ENCODE measurements at regions not wholly inside any gene's neighbourhood (a gene's known extent, or its start where the extent isn't known, plus 50 kb on each side); places are given as distances from the start of the nearest gene placed in this dataset.

- no peak for TF ChIP-seq EP300 (IDR thresholded peaks at IDR 0.05)
- TF ChIP-seq CTCF (IDR thresholded peaks at IDR 0.05) = no peak
- TF ChIP-seq POLR2AphosphoS5 (IDR thresholded peaks at IDR 0.05) = no peak
- TF ChIP-seq POLR2A (IDR thresholded peaks at IDR 0.05) = no peak
- intact Hi-C loops (cut with DNase I; ENCODE audit: low total_unique reads) = no loop called here
- peaks cover 38 to 100% (median 99%) of the 10 kb centered on the region in 4 donors for H3K9me3 ChIP-seq
- no peaks in the 10 kb centered on the region for H3K4me1 ChIP-seq
- DNase-seq = no peak
- 48 to 57% (median 54%) methylated on average over 39 of the region's 39 CpGs for WGBS, 5 donors
- H3K4me3 ChIP-seq = no peak overlapping the region
- no peaks in the 10 kb centered on the region for H3K36me3 ChIP-seq
- H3K27ac ChIP-seq = no peak overlapping the region
- H3K27me3 ChIP-seq = peaks cover 0 to 54% (median 0%) of the 10 kb centered on the region in 3 donors
Observed at GRCh38 chr12:34346372-34347034, 324.2 kb downstream of the ALG10 start.

- Histone ChIP-seq H3K36me3 (no peaks in the 10 kb centered on the region), H3K27ac (no peak overlapping the region), H3K4me3 (no peak overlapping the region), H3K27me3 (peaks cover 0 to 61% (median 0%) of the 10 kb centered on the region in 3 donors), H3K9me3 (peaks cover 35 to 100% (median 99%) of the 10 kb centered on the region in 4 donors), H3K4me1 (no peaks in the 10 kb centered on the region)
- DNase-seq = no peak
- WGBS, 5 donors = 40 to 58% (median 54%) methylated on average over 23 of the region's 23 CpGs
- intact Hi-C loops (cut with DNase I; ENCODE audit: low total_unique reads) = no loop called here
- TF ChIP-seq CTCF (IDR thresholded peaks at IDR 0.05) (no peak), POLR2AphosphoS5 (IDR thresholded peaks at IDR 0.05) (no peak)
Observed at GRCh38 chr12:34347367-34347766, 325.1 kb downstream of the ALG10 start.

- no peaks in the 10 kb centered on the region for H3K4me1 ChIP-seq
- peaks cover 0 to 64% (median 0%) of the 10 kb centered on the region in 3 donors for H3K27me3 ChIP-seq
- peaks cover 35 to 100% (median 99%) of the 10 kb centered on the region in 4 donors for H3K9me3 ChIP-seq
- no peak for DNase-seq
- TF ChIP-seq POLR2A (IDR thresholded peaks at IDR 0.05) = no peak
- TF ChIP-seq CTCF (IDR thresholded peaks at IDR 0.05) = no peak
- TF ChIP-seq POLR2AphosphoS5 (IDR thresholded peaks at IDR 0.05) = no peak
- no peak for TF ChIP-seq EP300 (IDR thresholded peaks at IDR 0.05)
- no peak overlapping the region for H3K27ac ChIP-seq
- intact Hi-C loops (cut with DNase I; ENCODE audit: low total_unique reads) = no loop called here
- H3K36me3 ChIP-seq = no peaks in the 10 kb centered on the region
- 66 to 73% (median 67%) methylated on average over 23 of the region's 23 CpGs for WGBS, 5 donors
- no peak overlapping the region for H3K4me3 ChIP-seq
Observed at GRCh38 chr12:34348064-34348463, 325.8 kb downstream of the ALG10 start.

DNA sequence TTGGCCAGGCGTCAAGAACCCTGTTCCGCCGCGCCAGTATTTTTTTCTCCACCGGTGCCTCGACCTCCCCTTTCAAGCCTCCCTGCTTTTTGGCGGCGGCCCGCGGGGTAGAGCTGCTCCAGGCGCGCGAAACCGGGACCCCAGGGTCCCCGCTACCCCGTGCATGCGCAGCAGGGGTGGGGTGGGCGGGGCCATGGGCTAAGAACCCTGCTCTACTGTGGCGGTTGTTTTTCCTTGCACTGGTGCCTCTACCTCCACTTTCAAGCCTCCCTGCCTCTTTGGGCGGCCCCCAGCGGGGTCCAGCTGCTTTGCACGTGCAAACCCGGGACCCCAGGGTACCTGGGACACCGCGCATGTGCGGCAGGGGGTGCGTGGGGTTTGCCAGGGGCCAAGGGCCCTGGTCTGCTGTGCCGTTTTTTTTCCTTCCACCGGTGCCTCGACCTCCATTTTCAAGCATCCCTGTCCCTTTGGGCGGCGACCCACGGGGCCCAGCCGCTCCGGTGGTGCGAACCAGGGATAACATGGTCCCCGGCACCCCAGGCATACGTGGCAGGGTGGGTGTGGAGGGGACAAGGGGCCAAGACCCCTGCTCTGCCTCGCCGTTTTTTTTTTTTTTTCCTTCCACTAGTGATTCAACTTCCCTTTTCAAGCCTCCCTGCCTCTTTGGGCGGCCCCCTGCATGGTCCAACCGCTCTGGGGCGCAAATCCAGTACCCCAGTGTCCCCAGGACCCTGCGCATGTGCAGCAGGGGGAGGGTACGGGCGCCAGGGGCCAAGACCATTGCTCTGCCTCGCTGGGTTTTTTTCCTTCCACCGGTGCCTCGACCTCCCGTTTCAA is 326.8 kb downstream of the ALG10 start:
- DNase-seq = no peak
- 43 to 52% (median 49%) methylated on average over 39 to 50 of the region's 50 CpGs for WGBS, 5 donors
- Histone ChIP-seq H3K27me3 (peaks cover 0 to 67% (median 0%) of the 10 kb centered on the region in 3 donors), H3K36me3 (no peaks in the 10 kb centered on the region), H3K9me3 (peaks cover 35 to 100% (median 99%) of the 10 kb centered on the region in 4 donors), H3K4me3 (no peak overlapping the region), H3K27ac (no peak overlapping the region), H3K4me1 (no peaks in the 10 kb centered on the region)
- TF ChIP-seq POLR2A (IDR thresholded peaks at IDR 0.05) (no peak), POLR2AphosphoS5 (IDR thresholded peaks at IDR 0.05) (no peak), EP300 (IDR thresholded peaks at IDR 0.05) (no peak), CTCF (IDR thresholded peaks at IDR 0.05) (no peak)
- intact Hi-C loops (cut with DNase I; ENCODE audit: low total_unique reads) = no loop called here

Measured in stomach (tissue), 8 donors.